K562 (cell line): ENCODE measurements at regions not wholly inside any gene's neighbourhood (a gene's known extent, or its start where the extent isn't known, plus 50 kb on each side); places are given as distances from the start of the nearest gene placed in this dataset.

Experiments
- ATAC-seq: fragments of 200-7000 bp; cut with Tn5 transposase; 3 replicates; pipeline ENCODE4 v1.9.1; 2020; ENCODE audit warnings: moderate library complexity
- BruUV-seq: library from RNA; stranded (reverse); fragments of 400-500 nt; replicated peaks from 2 replicates; lab custom pipeline; 2021; lab: Mats Ljungman, UMichigan
- CTCF ChIA-PET: fragments of 300-600 bp; formaldehyde crosslinking; extraction: SDS; loops from one replicate; lab custom pipeline; 2021; ENCODE audit warnings: low intra/inter-chr PET ratio; lab: Yijun Ruan, JAX
- POLR2A ChIA-PET: fragments of 300-600, 350-650 bp; sonication (Branson Sonifier 250); formaldehyde crosslinking; extraction: SDS; loops from one replicate; lab custom pipeline; 2021; ENCODE audit warnings: antibody characterized with exemption, inconsistent platforms; lab: Yijun Ruan, JAX
- DNase-seq, 4 experiments: peaks; one replicate each; pipeline versions ENCODE4 v3.0.0 to v3.0.0-alpha.2; 2011 to 2018; ENCODE audit warnings: low spot score in 3 of 4, mixed read lengths in 3 of 4; ENCODE audit errors: extremely low read depth in 1 of 4
- FAIRE-seq: peaks from 2 replicates; lab custom pipeline; 2011; peaks lifted over from hg19 to GRCh38; lab: Jason Lieb, UNC
- H2AFZ ChIP-seq: 2 replicates; pipeline ENCODE4 v1.6.0; 2011; ENCODE audit warnings: low read depth, low read length, control low read depth, inconsistent platforms
- H3K27ac ChIP-seq: fragments of 200-600 bp; 3 replicates; pipeline ENCODE4 v1.8.0; 2011; ENCODE audit warnings: low read depth, mild to moderate bottlenecking, control low read depth, inconsistent platforms, low read length, moderate library complexity, mixed read lengths; ENCODE audit errors: extremely low read depth
- H3K27me3 ChIP-seq, 2 experiments: fragments of 300-600 bp in 1 of 2; 2 replicates in 1 of 2; 3 replicates in 1 of 2; pipeline versions ENCODE4 v1.6.0 to v1.8.0; 2011; ENCODE audit warnings: inconsistent platforms in 2 of 2, low read length in 2 of 2, mild to moderate bottlenecking in 1 of 2, mixed read lengths in 1 of 2, moderate library complexity in 1 of 2; ENCODE audit not compliant: control insufficient read depth in 2 of 2, insufficient read depth in 2 of 2
- H3K36me3 ChIP-seq: fragments of 300-600 bp; 3 replicates; pipeline ENCODE4 v1.8.0; 2011; ENCODE audit warnings: mild to moderate bottlenecking, low read length, inconsistent platforms; ENCODE audit not compliant: control insufficient read depth, insufficient read depth
- H3K4me1 ChIP-seq, 2 experiments: fragments of 200-600 bp in 1 of 2; replicated peaks in 1 of 2; 2 replicates in 1 of 2; 3 replicates in 1 of 2; pipeline versions ENCODE4 v1.5.1 to v1.8.0; 2011; ENCODE audit warnings: inconsistent platforms in 2 of 2, low read length in 2 of 2, mild to moderate bottlenecking in 1 of 2, mixed read lengths in 1 of 2, moderate library complexity in 1 of 2; ENCODE audit not compliant: control insufficient read depth in 2 of 2, insufficient read depth in 2 of 2
- H3K4me2 ChIP-seq: 2 replicates; pipeline ENCODE4 v1.6.1; 2011; ENCODE audit warnings: low read length, control low read depth, inconsistent platforms, mixed read lengths; ENCODE audit not compliant: insufficient read depth
- H3K4me3 ChIP-seq: fragments of 200-600 bp; sonication (generic), shearing (Covaris generic); 2 replicates; pipeline ENCODE4 v1.5.1; 2016; ENCODE audit warnings: control low read depth, inconsistent platforms
- H3K79me2 ChIP-seq: fragments of 200-600 bp; 3 replicates; pipeline ENCODE4 v1.8.0; 2011; ENCODE audit warnings: low read length, inconsistent platforms; ENCODE audit not compliant: control insufficient read depth, insufficient read depth
- H3K9ac ChIP-seq, 2 experiments: 2 replicates each; pipeline versions ENCODE4 v1.6.0 to v1.6.1; 2011; ENCODE audit warnings: low read depth in 2 of 2, low read length in 2 of 2, control low read depth in 1 of 2, inconsistent platforms in 1 of 2, mild to moderate bottlenecking in 1 of 2, mixed read lengths in 1 of 2; ENCODE audit not compliant: insufficient read depth in 1 of 2
- H3K9me1 ChIP-seq: one replicate; pipeline ENCODE4 v1.6.0; 2011; ENCODE audit warnings: inconsistent platforms, mild to moderate bottlenecking, low read length, moderate library complexity; ENCODE audit not compliant: control insufficient read depth, insufficient read depth
- H3K9me3 ChIP-seq: replicated peaks from 2 replicates; pipeline ENCODE4 v1.5.1; 2011; ENCODE audit warnings: low read depth, low read length, inconsistent platforms; ENCODE audit not compliant: control insufficient read depth, insufficient read depth
- H4K20me1 ChIP-seq: replicated peaks from 2 replicates; pipeline ENCODE4 v1.6.1; 2011; ENCODE audit warnings: low read length, inconsistent platforms, mixed read lengths; ENCODE audit not compliant: control insufficient read depth, insufficient read depth
- ARNT ChIP-seq, 2 experiments: fragments of 450-650 bp; IDR thresholded peaks; 2 replicates each; pipeline ENCODE4 v1.6.1; 2016; ENCODE audit warnings: mild to moderate bottlenecking in 1 of 2
- DACH1 ChIP-seq: fragments of 450-650 bp; IDR thresholded peaks from 2 replicates; pipeline ENCODE4 v1.6.1; 2018; ENCODE audit not compliant: partially characterized antibody
- HEY1 ChIP-seq: fragments of 250-450 bp; sonication (Bioruptor Pico); IDR thresholded peaks from 2 replicates; pipeline ENCODE4 v1.5.0; 2020; ENCODE audit warnings: mild to moderate bottlenecking, moderate library complexity, borderline replicate concordance
- MITF ChIP-seq: IDR thresholded peaks from 2 replicates; pipeline ENCODE4 v1.6.1; 2014; ENCODE audit warnings: antibody characterized with exemption
- NR2F6 ChIP-seq: fragments of 450-650 bp; formaldehyde crosslinking; IDR thresholded peaks from 2 replicates; pipeline ENCODE4 v1.4.0; 2020; ENCODE audit warnings: mild to moderate bottlenecking
- NR3C1 ChIP-seq: sonication (generic); formaldehyde crosslinking; IDR thresholded peaks from 2 replicates; pipeline ENCODE4 v1.8.1; 2022; ENCODE audit warnings: missing genetic modification reagents
- PHTF2 ChIP-seq: fragments of 250-450 bp; sonication (Bioruptor Pico); IDR thresholded peaks from 2 replicates; pipeline ENCODE4 v1.5.0; 2021; ENCODE audit warnings: mild to moderate bottlenecking
- SIN3B ChIP-seq: fragments of 450-650 bp; IDR thresholded peaks from 2 replicates; pipeline ENCODE4 v1.6.1; 2017; ENCODE audit warnings: low read depth, mild to moderate bottlenecking, moderate library complexity
- VEZF1 ChIP-seq: fragments of 200-800 bp; sonication (Bioruptor generic); IDR thresholded peaks from 2 replicates; pipeline ENCODE4 v1.6.1; 2017; ENCODE audit warnings: missing genetic modification characterization, missing compliant biosample characterization
- ZFP36 ChIP-seq: fragments of 150-350 bp; IDR thresholded peaks from 2 replicates; pipeline ENCODE4 v1.6.1; 2018; ENCODE audit warnings: low read length, low read depth; ENCODE audit not compliant: partially characterized antibody
- ZNF134 ChIP-seq: fragments of 250-450 bp; sonication (Bioruptor Pico); conservative IDR thresholded peaks from 2 replicates; pipeline ENCODE4 v1.4.0; 2020
- ZNF79 ChIP-seq: fragments of 250-450 bp; sonication (Bioruptor Pico); IDR thresholded peaks from 2 replicates; pipeline ENCODE4 v1.4.0; 2020; ENCODE audit warnings: low read depth, mild to moderate bottlenecking, moderate library complexity
- WGBS: fragments of 100-300 bp; shearing (Covaris generic); methylation state at CpG from one replicate; pipeline ENCODE4 v1.1.6; 2016; ENCODE audit warnings: low coverage, mixed read lengths; ENCODE audit not compliant: insufficient coverage; ENCODE audit errors: missing lambda C conversion rate; 5-methylcytosine and 5-hydroxymethylcytosine counted together
- in situ Hi-C: fragments of 300-500 bp; cut with MboI; formaldehyde crosslinking; loops from 4 replicates; pipeline ENCODE4 v1.15.0; 2018; ENCODE audit warnings: inconsistent platforms, mixed read lengths
- intact Hi-C: fragments of 100-400 bp; cut with micrococcal nuclease; formaldehyde crosslinking; loops from 2 replicates; pipeline ENCODE4 v1.14.2; 2022

- TF ChIP-seq PHTF2 (CRISPR knock-in tag) (no peak), ZNF134 (CRISPR knock-in tag) (no peak), HEY1 (CRISPR knock-in tag) (no peak), ZNF79 (CRISPR knock-in tag) (no peak), VEZF1 (CRISPR knock-in tag) (no peak), MITF (no peak), NR3C1 (CRISPR knock-in tag) (no peak), DACH1 (no peak), ZFP36 (no peak), NR2F6 (CRISPR knock-in tag) (no peak), ARNT (IDR thresholded peaks at IDR 0.05) (no peak), SIN3B (no peak)
- TF ChIP-seq, all 486 proteins: peak for 0
- FAIRE-seq: no peak
- no TSS peak for BruUV-seq
- no peaks in the 10 kb centered on the region for H3K79me2 ChIP-seq
- in situ Hi-C loops: no loop called here
- no peaks in the 10 kb centered on the region for H4K20me1 ChIP-seq
- no peak overlapping the region for H3K9ac ChIP-seq
- CTCF ChIA-PET: no interaction called here
- H3K4me1 ChIP-seq: peaks cover 19 to 23% of the 10 kb centered on the region in 2 experiments
- WGBS: 37% methylated on average over 5 of the region's 5 CpGs
- no peaks in the 10 kb centered on the region for H3K36me3 ChIP-seq
- H3K9me3 ChIP-seq: peaks cover 5% of the 10 kb centered on the region
- no peak overlapping the region for H3K27ac ChIP-seq
- peaks cover 2 to 7% of the 10 kb centered on the region in 2 experiments; a peak in 3 of 5 replicates for H3K27me3 ChIP-seq
- no peak overlapping the region for H2AFZ ChIP-seq
- no peak for ATAC-seq
- H3K4me3 ChIP-seq: no peak overlapping the region
- POLR2A ChIA-PET: interaction anchor here (0.7 to 1.1 kb wide), 2 partner anchors 12 to 74 kb away, joined by 3 to 4 read pairs; no protein-coding TSS in a partner anchor
- H3K4me2 ChIP-seq: no peak overlapping the region
- intact Hi-C loops: no loop called here
- no peaks in the 10 kb centered on the region for H3K9me1 ChIP-seq
- DNase-seq: no peak
Observed at GRCh38 chr9:92177591-92177990, 62.4 kb upstream of the SPTLC1 start.
